ENCODE measurements at regions not wholly inside any gene's neighbourhood (a gene's known extent, or its start where the extent isn't known, plus 50 kb on each side); places are given as distances from the start of the nearest gene placed in this dataset.
"Not testable (repeated sequence)": the region's sequence is repeated elsewhere in the genome, so short reads cannot be mapped to it uniquely, and the experiment has no call there.

GRCh38 chr4:53920116-53920515 lies 144.3 kb downstream of the CHIC2 start:
- DNase-seq (ENCODE audit: low read depth) = no peak

- DNase-seq (ENCODE audit: low read depth) = no peak
These were observed 144.9 kb downstream of the CHIC2 start for GRCh38 chr4:53919535-53919934.

- DNase-seq (ENCODE audit: low read depth) = no peak
These were observed 146.7 kb downstream of the CHIC2 start for GRCh38 chr4:53917729-53918128.

- no peak for DNase-seq (ENCODE audit: low read depth)
These were observed 147.9 kb downstream of the CHIC2 start for GRCh38 chr4:53916431-53916889.

- DNase-seq (ENCODE audit: low read depth) = no peak
These were observed 149.9 kb downstream of the CHIC2 start for GRCh38 chr4:53914313-53915016.

GRCh38 chr4:53913771-53914170 lies 150.6 kb downstream of the CHIC2 start:
- no peak for DNase-seq (ENCODE audit: low read depth)

GRCh38 chr4:53912766-53913497 lies 151.5 kb downstream of the CHIC2 start:
- DNase-seq (ENCODE audit: low read depth) = no peak

- DNase-seq (ENCODE audit: low read depth) = no peak
These were observed 155.7 kb downstream of the CHIC2 start for GRCh38 chr4:53908661-53909078.

- DNase-seq (ENCODE audit: low read depth) = no peak
These were observed 156.6 kb downstream of the CHIC2 start for GRCh38 chr4:53907772-53908171.

- no peak for DNase-seq (ENCODE audit: low read depth)
These were observed 157.7 kb downstream of the CHIC2 start for GRCh38 chr4:53906606-53907190.

- no peak for DNase-seq (ENCODE audit: low read depth)
These were observed 158.4 kb downstream of the CHIC2 start for GRCh38 chr4:53905941-53906377.

- no peak for DNase-seq (ENCODE audit: low read depth)
These were observed 159.0 kb downstream of the CHIC2 start for GRCh38 chr4:53905276-53905940.

GRCh38 chr4:53902786-53903185 lies 161.6 kb downstream of the CHIC2 start:
- no peak for DNase-seq (ENCODE audit: low read depth)

GRCh38 chr4:53900271-53900649 lies 164.1 kb downstream of the CHIC2 start:
- DNase-seq (ENCODE audit: low read depth) = no peak

GRCh38 chr4:53899586-53900270 lies 164.7 kb downstream of the CHIC2 start:
- no peak for DNase-seq (ENCODE audit: low read depth)

GRCh38 chr4:53895137-53895536 lies 169.3 kb downstream of the CHIC2 start:
- no peak for DNase-seq (ENCODE audit: low read depth)

GRCh38 chr4:53890461-53890860 lies 173.9 kb downstream of the CHIC2 start:
- DNase-seq (ENCODE audit: low read depth) = no peak

- no peak for DNase-seq (ENCODE audit: low read depth)
These were observed 174.9 kb downstream of the CHIC2 start for GRCh38 chr4:53889326-53890055.

GRCh38 chr4:53886090-53886489 lies 178.3 kb downstream of the CHIC2 start:
- DNase-seq (ENCODE audit: low read depth) = no peak

GRCh38 chr4:53885668-53886067 lies 178.7 kb downstream of the CHIC2 start:
- no peak for DNase-seq (ENCODE audit: low read depth)

GRCh38 chr4:53877096-53877495 lies 187.3 kb downstream of the CHIC2 start:
- DNase-seq (ENCODE audit: low read depth) = not testable (repeated sequence)

Measured in activated T-helper 1 cell treated with Interleukin-2 at 50 U/mL for 16 hours (primary cell).